ENCODE measurements at regions not wholly inside any gene's neighbourhood (a gene's known extent, or its start where the extent isn't known, plus 50 kb on each side); places are given as distances from the start of the nearest gene placed in this dataset. TPM values are rescaled to one million over a fixed set of nuclear protein-coding genes. Genes with fewer than 3 reads are reported as not detected.

Small RNAs in the stretch of these regions (microRNA-seq; reads per million reads assigned to microRNA genes)
- gene AC174048.1 (ENCODE audit: insufficient read depth, insufficient read length) (not detected), gene RF00561 (ENCODE audit: insufficient read depth, insufficient read length) (not detected)

Small RNAs in the stretch of these regions (small RNA-seq; reads per million reads assigned to genes)
- gene AC174048.1 (0 reads per million in 5 experiments), gene RF00561 (0 reads per million in 5 experiments)

All from IMR-90 (cell line).